ENCODE measurements at regions not wholly inside any gene's neighbourhood (a gene's known extent, or its start where the extent isn't known, plus 50 kb on each side); places are given as distances from the start of the nearest gene placed in this dataset.
"Not testable (repeated sequence)": the region's sequence is repeated elsewhere in the genome, so short reads cannot be mapped to it uniquely, and the experiment has no call there.

- intact Hi-C loops (cut with DNase I), result loop anchor here (5.0 kb wide), 2 partner anchors 393 to 648 kb away; partner anchors contain the start of gene GATA6
- no peak for DNase-seq
These were observed 143.1 kb upstream of the CTAGE1 start for GRCh38 chr18:22560797-22561196.

DNA sequence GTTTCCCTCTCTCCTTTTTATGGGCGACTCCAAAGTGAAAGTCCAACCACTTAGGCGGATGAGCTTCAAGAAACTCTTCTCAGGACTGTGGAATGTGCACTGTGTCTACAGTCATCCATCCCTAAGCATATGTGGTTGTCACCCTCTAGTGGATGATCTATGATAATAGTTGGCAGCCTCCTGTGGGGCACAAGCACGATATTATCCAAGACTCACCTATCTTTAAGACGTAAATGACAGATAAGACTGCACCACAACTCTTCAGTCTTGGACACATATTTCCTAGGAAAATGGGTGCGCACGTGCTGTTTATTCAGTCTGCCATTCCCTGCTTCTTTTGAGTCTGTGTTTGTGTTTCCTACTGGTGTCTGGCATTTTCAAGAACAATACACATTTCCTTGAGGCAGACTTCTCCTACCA is 145.5 kb upstream of the CTAGE1 start:
- DNase-seq, result peak in 1 of 10 donors; percentile 47

DNA sequence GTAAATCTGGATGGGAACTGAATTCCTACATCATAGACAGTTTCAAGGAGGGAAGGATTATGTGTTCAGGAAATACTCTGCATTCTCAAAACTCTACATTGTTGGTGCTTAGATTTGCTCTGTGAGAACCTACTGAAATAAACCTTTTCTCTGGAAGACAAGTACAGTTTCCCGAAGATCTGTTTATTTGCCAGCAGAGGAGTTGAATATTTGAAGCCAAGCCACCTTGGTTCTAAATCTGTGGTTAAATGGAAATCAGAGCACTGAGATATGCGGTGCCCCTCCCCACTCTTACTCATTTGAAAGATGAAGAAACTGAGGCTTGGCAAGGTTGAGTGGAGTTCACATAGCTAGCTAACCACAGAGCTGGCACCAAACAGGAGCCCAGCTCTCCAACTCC is 146.3 kb upstream of the CTAGE1 start:
- no peak for DNase-seq
- intact Hi-C loops (cut with DNase I), result loop anchor here (5.0 kb wide), 2 partner anchors 397 to 652 kb away; partner anchors contain the start of gene GATA6

More for the DNA sequence above, 145.5 kb upstream of the CTAGE1 start:
- intact Hi-C loops (cut with DNase I), result loop anchor here (1.0 to 5.0 kb wide), 3 partner anchors 396 to 666 kb away; partner anchors contain the start of gene GATA6

- no peak for DNase-seq
- intact Hi-C loops (cut with DNase I), result no loop called here
These were observed 149.1 kb upstream of the CTAGE1 start for GRCh38 chr18:22566703-22567420.

DNA sequence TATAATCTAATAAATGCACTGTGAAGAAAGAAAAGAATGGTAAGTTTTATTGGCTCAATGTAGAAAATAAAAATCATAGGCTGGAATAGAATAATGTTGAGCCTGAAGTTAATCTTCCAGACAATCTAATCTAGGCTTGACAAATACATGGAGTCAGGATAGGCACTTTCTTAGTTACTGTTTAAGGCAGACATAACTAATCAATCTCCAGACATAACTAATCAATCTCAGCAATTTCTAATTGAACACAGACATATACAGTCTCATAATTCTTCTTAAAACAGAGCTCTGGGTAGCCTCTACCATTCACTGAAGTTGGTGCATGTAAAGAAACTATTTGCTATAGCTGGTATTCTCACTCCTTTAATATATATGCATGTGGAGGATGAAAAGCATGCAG is 150.1 kb upstream of the CTAGE1 start:
- no peak for DNase-seq
- intact Hi-C loops (cut with DNase I), result no loop called here

GRCh38 chr18:22570492-22570891 is 152.8 kb upstream of the CTAGE1 start:
- DNase-seq, result no peak

DNA sequence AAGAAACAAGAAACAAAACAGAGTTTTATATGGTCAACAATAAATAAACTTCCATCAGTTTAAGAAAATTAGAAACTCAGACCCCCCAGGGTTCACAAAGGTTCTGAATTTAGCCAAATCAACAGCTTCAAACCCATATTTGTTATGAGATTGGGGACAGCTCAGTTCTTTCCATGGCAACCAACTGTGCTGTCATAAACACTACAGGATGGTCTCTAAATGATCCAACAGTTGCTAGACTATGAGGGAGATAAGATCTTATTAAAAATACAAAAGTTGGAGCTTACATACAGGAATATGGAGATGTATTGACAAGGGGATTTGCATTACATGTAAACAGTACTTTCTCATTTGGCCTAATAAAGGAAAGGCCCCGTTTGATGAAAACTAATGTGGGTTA is 154.6 kb upstream of the CTAGE1 start:
- intact Hi-C loops (cut with DNase I), result no loop called here
- no peak for DNase-seq

More at GRCh38 chr18:22570492-22570891, 152.8 kb upstream of the CTAGE1 start:
- intact Hi-C loops (cut with DNase I), result no loop called here

DNA sequence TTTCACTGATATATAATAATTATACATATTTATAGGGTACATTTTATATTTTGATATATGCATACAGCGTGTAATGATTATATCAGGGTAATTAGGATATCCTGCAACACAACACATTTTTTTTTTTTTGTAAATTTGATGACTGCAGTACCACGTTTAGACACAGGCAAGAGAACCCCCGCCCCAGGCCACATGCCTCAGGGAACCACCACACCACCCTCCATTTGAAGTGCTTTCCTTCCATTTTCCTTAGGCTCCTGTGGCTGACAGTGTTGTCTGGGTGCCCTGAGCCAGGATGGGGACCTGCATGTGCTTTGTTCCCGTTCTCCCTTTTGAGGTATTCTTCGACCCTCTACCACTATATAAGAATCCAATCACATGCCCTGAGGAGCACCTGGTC is 161.6 kb upstream of the CTAGE1 start:
- intact Hi-C loops (cut with DNase I), result no loop called here
- DNase-seq, result no peak

- intact Hi-C loops (cut with DNase I), result no loop called here
- DNase-seq, result no peak
These were observed 167.6 kb upstream of the CTAGE1 start for GRCh38 chr18:22585333-22585732.

GRCh38 chr18:22585821-22586220 is 168.1 kb upstream of the CTAGE1 start:
- no peak for DNase-seq
- intact Hi-C loops (cut with DNase I), result no loop called here

DNA sequence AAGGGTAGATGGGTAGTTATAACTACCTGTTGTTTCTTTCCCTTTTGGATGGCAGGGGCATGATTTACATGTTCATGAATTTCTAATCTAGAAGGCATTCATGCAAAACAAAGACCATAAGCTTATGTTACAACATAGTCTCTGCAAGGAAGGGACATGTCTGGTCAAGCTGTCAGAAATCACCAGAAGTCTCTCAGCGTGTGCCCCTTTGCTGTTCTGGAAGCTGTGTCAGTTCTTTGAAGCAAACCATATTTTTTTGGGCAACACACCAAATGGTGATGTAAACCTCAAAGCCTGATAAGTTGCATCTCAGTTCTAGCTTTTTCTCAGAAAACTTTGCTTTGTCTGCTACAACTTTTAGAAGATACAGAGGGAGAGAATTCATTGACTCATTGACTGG is 173.5 kb upstream of the CTAGE1 start:
- DNase-seq, result no peak
- intact Hi-C loops (cut with DNase I), result no loop called here

DNA sequence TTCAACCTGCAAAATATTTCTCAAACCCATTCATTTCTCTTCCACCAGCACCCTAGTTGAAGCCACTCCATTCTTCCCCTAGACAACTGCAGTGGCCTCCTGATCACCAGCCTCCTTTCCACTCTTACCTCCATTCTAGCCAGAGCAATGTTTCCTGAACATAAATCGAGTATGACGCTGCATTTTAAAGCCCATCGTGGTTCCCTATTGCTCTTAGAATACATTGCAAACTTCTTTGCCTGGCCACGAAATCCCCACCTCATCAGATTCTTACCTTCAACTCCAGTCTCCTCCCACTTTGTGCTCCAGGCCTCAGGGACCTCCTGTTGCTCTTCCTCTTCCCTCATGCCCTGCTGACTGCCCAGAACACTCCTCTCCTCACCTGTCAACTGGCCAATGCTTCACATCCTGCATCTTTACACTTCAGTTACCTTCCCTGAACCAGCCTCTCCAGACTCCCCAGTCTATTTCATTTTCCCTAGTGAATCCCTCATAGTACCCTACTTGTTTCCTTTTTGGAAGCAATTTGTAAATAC is 176.5 kb upstream of the CTAGE1 start:
- intact Hi-C loops (cut with DNase I), result no loop called here
- no peak for DNase-seq

DNA sequence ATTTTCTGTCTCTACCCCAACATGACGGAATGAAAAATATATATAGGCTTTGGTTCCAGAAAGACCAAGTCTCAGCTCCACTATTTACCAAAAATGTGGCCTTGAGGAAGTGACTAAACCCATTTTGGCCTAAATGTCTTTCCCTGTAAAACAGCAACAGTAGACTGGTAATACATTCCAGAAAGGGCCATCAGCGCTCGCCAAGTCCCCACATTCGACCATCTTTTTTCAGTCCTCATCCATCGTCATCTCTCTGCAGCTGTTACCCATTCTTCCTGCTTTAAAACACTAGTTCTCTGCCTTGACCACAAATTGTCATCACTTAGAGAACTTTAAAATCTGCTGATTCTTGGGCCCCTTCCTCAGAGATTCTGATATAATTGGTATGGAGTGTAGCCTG is 183.8 kb upstream of the CTAGE1 start:
- intact Hi-C loops (cut with DNase I), result no loop called here
- DNase-seq, result no peak

DNA sequence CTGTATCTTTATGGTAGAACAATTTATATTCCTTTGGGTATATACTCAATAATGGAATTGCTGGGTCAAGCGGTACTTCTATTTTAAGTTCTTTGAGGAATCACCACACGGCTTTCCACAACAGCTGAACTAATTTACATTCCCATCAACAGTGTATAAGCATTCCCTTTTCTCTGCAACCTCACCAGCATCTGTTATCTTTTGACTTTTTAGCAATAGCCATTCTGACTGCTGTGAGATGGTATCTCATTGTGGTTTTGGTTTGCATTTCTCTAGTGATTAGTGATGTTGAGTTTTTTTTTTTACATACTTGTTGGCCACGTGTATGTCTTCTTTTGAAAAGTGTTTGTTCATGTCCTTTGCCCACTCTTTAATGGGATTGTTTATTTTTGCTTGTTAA is 184.7 kb upstream of the CTAGE1 start:
- intact Hi-C loops (cut with DNase I), result not testable (repeated sequence)

GRCh38 chr18:22603902-22604301 is 186.2 kb upstream of the CTAGE1 start:
- intact Hi-C loops (cut with DNase I), result no loop called here

More for the DNA sequence above, 184.7 kb upstream of the CTAGE1 start:
- DNase-seq, result not testable (repeated sequence)

DNA sequence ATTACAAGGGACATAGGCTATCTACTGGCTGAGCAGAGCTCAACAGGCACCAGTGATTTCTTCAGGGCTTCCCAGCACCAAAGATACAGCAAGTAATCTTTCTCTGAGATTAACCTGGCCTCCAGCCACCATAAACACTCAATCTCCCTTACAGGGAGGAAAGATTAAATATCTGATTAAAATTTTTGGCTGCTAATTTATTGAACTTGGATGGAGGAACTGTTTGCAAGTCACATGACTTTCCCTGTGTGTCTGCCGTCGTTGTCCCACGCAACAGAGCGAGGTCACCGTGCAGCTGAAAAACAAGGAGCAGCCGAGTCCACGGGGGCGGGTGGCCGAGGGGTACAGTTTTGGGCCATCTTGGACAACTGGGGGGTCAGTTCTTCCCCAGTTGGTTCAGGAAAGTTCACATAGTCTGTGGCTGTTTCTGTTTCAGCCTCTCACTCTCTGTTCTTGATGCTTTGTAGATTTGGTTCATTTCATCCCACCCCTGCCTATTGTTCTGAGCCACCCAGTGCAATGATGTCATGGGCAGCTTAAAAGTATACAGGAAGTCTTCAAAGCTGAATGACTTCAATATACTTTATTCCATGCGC is 186.8 kb upstream of the CTAGE1 start:
- DNase-seq, result no peak
- intact Hi-C loops (cut with DNase I), result no loop called here

More at GRCh38 chr18:22603902-22604301, 186.2 kb upstream of the CTAGE1 start:
- no peak for DNase-seq

GRCh38 chr18:22604986-22605421 is 187.3 kb upstream of the CTAGE1 start:
- intact Hi-C loops (cut with DNase I), result no loop called here
- DNase-seq, result no peak

- intact Hi-C loops (cut with DNase I), result no loop called here
- no peak for DNase-seq
These were observed 188.0 kb upstream of the CTAGE1 start for GRCh38 chr18:22605736-22606135.

GRCh38 chr18:22606563-22607283 is 189.0 kb upstream of the CTAGE1 start:
- intact Hi-C loops (cut with DNase I), result no loop called here
- DNase-seq, result no peak

DNA sequence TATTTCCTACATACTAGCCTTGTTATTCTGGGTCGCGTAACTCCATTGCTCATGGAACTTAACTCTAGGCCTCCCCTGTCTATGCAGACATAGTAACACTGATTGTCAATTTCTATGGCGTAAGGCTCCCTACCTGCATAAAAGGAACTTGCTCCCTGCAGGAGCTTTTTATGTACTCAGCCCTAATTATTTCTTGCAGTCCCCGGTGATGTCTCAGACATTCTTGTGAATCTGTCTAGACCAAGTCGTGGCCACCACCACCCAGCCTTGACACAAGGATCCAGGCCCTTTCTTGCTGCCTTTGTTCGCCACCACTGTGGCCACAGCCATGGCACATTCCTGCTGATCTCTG is 189.5 kb upstream of the CTAGE1 start:
- no peak for DNase-seq
- intact Hi-C loops (cut with DNase I), result no loop called here

DNA sequence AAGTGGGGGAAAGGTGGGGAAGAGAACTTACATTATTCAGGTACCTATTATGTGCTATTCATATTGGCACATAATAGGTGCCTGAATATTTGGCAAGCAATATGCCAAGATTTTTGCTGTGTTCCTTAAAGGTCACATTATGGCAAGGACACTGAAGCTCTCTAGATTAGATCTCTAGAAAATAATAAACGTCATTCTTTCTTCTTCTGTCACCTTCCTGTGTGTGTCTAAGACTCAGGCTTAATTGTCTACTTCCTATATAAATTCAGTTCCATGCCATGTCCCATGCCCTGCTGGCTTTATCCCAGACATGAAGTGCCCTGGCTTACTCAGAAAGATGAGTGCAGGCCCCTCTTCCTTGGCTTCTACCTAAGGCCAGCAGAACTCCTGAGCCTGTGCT is 191.1 kb upstream of the CTAGE1 start:
- intact Hi-C loops (cut with DNase I), result no loop called here
- no peak for DNase-seq
